PC-3 (cell line): ENCODE measurements at regions not wholly inside any gene's neighbourhood (a gene's known extent, or its start where the extent isn't known, plus 50 kb on each side); places are given as distances from the start of the nearest gene placed in this dataset.

Experiments
- CTCF ChIP-seq: fragments of 300-600 bp; sonication (generic); conservative IDR thresholded peaks from 2 replicates; pipeline ENCODE4 v1.5.1; 2017; ENCODE audit warnings: antibody characterized with exemption, low read depth, mild to moderate bottlenecking, low read length
- EZH2 ChIP-seq: fragments of 300-600 bp; sonication (generic); IDR thresholded peaks from one replicate; pipeline ENCODE4 v1.6.1; 2017; ENCODE audit warnings: antibody characterized with exemption, mild to moderate bottlenecking, low read length; ENCODE audit not compliant: unreplicated experiment

- TF ChIP-seq EZH2 = no peak
- no peak for TF ChIP-seq CTCF
These were observed 295.8 kb downstream of the FOXO1 start for GRCh38 chr13:40370661-40371060.
